HepG2 (cell line): ENCODE measurements at regions not wholly inside any gene's neighbourhood (a gene's known extent, or its start where the extent isn't known, plus 50 kb on each side); places are given as distances from the start of the nearest gene placed in this dataset.

ENCODE experiments used
- ATAC-seq: fragments of 200-7000 bp; cut with Tn5 transposase; 3 replicates; pipeline ENCODE4 v1.9.1; 2020; ENCODE audit warnings: mild to moderate bottlenecking, moderate library complexity
- BruUV-seq: library from RNA; stranded (reverse); fragments of 400-500 nt; replicated peaks from 2 replicates; lab custom pipeline; 2021; lab: Mats Ljungman, UMichigan
- CTCF ChIA-PET: fragments of 300-600 bp; formaldehyde crosslinking; extraction: SDS; loops from one replicate; lab custom pipeline; 2021; ENCODE audit warnings: low total read pairs, inconsistent platforms, low intra/inter-chr PET ratio; lab: Yijun Ruan, JAX
- POLR2A ChIA-PET: fragments of 350-600 bp; sonication (Branson Sonifier 250); formaldehyde crosslinking; loops from one replicate; lab custom pipeline; 2020; ENCODE audit warnings: antibody characterized with exemption, inconsistent platforms; lab: Yijun Ruan, JAX
- DNase-seq: peaks from one replicate; pipeline ENCODE4 v3.0.0-alpha.2; 2015; ENCODE audit warnings: low spot score
- FAIRE-seq: peaks from 3 replicates; lab custom pipeline; 2011; peaks lifted over from hg19 to GRCh38; lab: Jason Lieb, UNC
- H2AFZ ChIP-seq: one replicate; pipeline ENCODE4 v1.6.1; 2011; ENCODE audit warnings: low read length, inconsistent platforms
- H3K27ac ChIP-seq: fragments of 300-600 bp; 3 replicates; pipeline ENCODE4 v1.8.0; 2011; ENCODE audit warnings: mixed run types, mild to moderate bottlenecking, mixed read lengths, low read length, inconsistent platforms; ENCODE audit not compliant: insufficient read depth; ENCODE audit errors: extremely low read length
- H3K27me3 ChIP-seq, 2 experiments: fragments of 200-600 bp in 1 of 2; 2 replicates in 1 of 2; 3 replicates in 1 of 2; pipeline versions ENCODE4 v1.6.0 to v1.8.0; 2011; ENCODE audit warnings: low read length in 2 of 2, mild to moderate bottlenecking in 2 of 2, moderate library complexity in 2 of 2, inconsistent platforms in 1 of 2; ENCODE audit not compliant: insufficient read depth in 2 of 2, control insufficient read depth in 1 of 2
- H3K36me3 ChIP-seq, 2 experiments: fragments of 200-600 bp in 1 of 2; replicated peaks in 1 of 2; 2 replicates in 1 of 2; 3 replicates in 1 of 2; pipeline versions ENCODE4 v1.5.1 to v1.8.0; 2011; ENCODE audit warnings: low read length in 2 of 2, inconsistent platforms in 1 of 2; ENCODE audit not compliant: insufficient read depth in 2 of 2, control insufficient read depth in 1 of 2
- H3K4me1 ChIP-seq: 2 replicates; pipeline ENCODE4 v1.5.1; 2012; ENCODE audit warnings: low read length, inconsistent platforms; ENCODE audit not compliant: insufficient read depth
- H3K4me2 ChIP-seq: 2 replicates; pipeline ENCODE4 v1.6.0; 2011; ENCODE audit warnings: low read depth, low read length, inconsistent platforms
- H3K4me3 ChIP-seq, 3 experiments: fragments of 200-600 bp in 1 of 3; sonication (generic), shearing (Covaris generic) in 1 of 3; replicated peaks in 1 of 3; 2 replicates each; pipeline ENCODE4 v1.5.1; 2011 to 2016; ENCODE audit warnings: low read length in 3 of 3, inconsistent platforms in 2 of 3, low read depth in 2 of 3, mild to moderate bottlenecking in 2 of 3, control low read depth in 1 of 3, mixed read lengths in 1 of 3; ENCODE audit not compliant: insufficient read depth in 1 of 3
- H3K79me2 ChIP-seq: one replicate; pipeline ENCODE4 v1.6.1; 2011; ENCODE audit warnings: low read length, inconsistent platforms; ENCODE audit not compliant: insufficient read depth
- H3K9ac ChIP-seq: 2 replicates; pipeline ENCODE4 v1.6.0; 2011; ENCODE audit warnings: mild to moderate bottlenecking, low read depth, low read length, inconsistent platforms; ENCODE audit not compliant: insufficient read depth
- H3K9me3 ChIP-seq: 2 replicates; pipeline ENCODE4 v1.5.1; 2012; ENCODE audit warnings: mild to moderate bottlenecking, low read length
- H4K20me1 ChIP-seq: 2 replicates; pipeline ENCODE4 v1.6.0; 2011; ENCODE audit warnings: inconsistent platforms, mild to moderate bottlenecking, low read length, moderate library complexity; ENCODE audit not compliant: insufficient read depth
- DMAP1 ChIP-seq: IDR thresholded peaks from 2 replicates; pipeline ENCODE4 v1.6.1; 2016
- SAFB2 ChIP-seq: sonication (generic); formaldehyde crosslinking; IDR thresholded peaks from 2 replicates; pipeline ENCODE4 v1.5.1; 2020; ENCODE audit warnings: missing genetic modification reagents, low read depth, mild to moderate bottlenecking, borderline replicate concordance
- THAP11 ChIP-seq: IDR thresholded peaks from 2 replicates; pipeline ENCODE4 v1.6.1; 2016; ENCODE audit warnings: missing biosample characterization, missing genetic modification reagents
- ZNF552 ChIP-seq: sonication (generic); formaldehyde crosslinking; IDR thresholded peaks from 2 replicates; pipeline ENCODE4 v1.9.0; 2022; ENCODE audit warnings: missing genetic modification reagents, mild to moderate bottlenecking, borderline replicate concordance
- WGBS: methylation state at CpG from one replicate; pipeline ENCODE4 v1.1.6; 2017; ENCODE audit warnings: low lambda C conversion rate; 5-methylcytosine and 5-hydroxymethylcytosine counted together
- in situ Hi-C: cut with HindIII; loops from 2 replicates; pipeline ENCODE4 v1.10.0; 2017; ENCODE audit warnings: low pct_unique_long_range_greater_than_20kb; ENCODE audit not compliant: extremely low pct_ligation_motif_present
- intact Hi-C: fragments of 100-400 bp; cut with micrococcal nuclease; formaldehyde crosslinking; loops from one replicate; pipeline ENCODE4 v1.10.0; 2022; ENCODE audit not compliant: unreplicated experiment

GRCh38 chr15:69940441-69941300 lies 157.0 kb downstream of the TLE3 start:
- Histone ChIP-seq H2AFZ (no peak overlapping the region), H3K27me3 (peaks cover 5 to 49% of the 10 kb centered on the region in 2 experiments; a peak in 3 of 5 replicates), H3K4me2 (no peak overlapping the region), H3K9ac (no peak overlapping the region), H3K27ac (no peak overlapping the region), H3K9me3 (no peaks in the 10 kb centered on the region), H3K4me1 (no peaks in the 10 kb centered on the region), H3K4me3 (no peak overlapping the region), H3K36me3 (no peaks in the 10 kb centered on the region), H4K20me1 (no peaks in the 10 kb centered on the region), H3K79me2 (no peaks in the 10 kb centered on the region)
- ChIA-PET POLR2A (no interaction called here), CTCF (no interaction called here)
- FAIRE-seq = no peak
- no TSS peak for BruUV-seq
- no peak for ATAC-seq
- in situ Hi-C loops = no loop called here
- 42% methylated on average over 16 of the region's 24 CpGs for WGBS
- intact Hi-C loops = no loop called here
- DNase-seq = no peak
- TF ChIP-seq DMAP1 (CRISPR knock-in tag) = no peak

- H3K9ac ChIP-seq = no peak overlapping the region
- in situ Hi-C loops (no loop called here), intact Hi-C loops (no loop called here)
- no peaks in the 10 kb centered on the region for H3K4me1 ChIP-seq
- no peak for FAIRE-seq
- no peak overlapping the region for H3K4me2 ChIP-seq
- no peak overlapping the region for H3K4me3 ChIP-seq
- no peaks in the 10 kb centered on the region for H3K9me3 ChIP-seq
- no peak overlapping the region for H2AFZ ChIP-seq
- no peaks in the 10 kb centered on the region for H4K20me1 ChIP-seq
- CTCF ChIA-PET = no interaction called here
- no peak for ATAC-seq
- no peaks in the 10 kb centered on the region for H3K79me2 ChIP-seq
- no peaks in the 10 kb centered on the region for H3K36me3 ChIP-seq
- TF ChIP-seq THAP11 (CRISPR knock-in tag) (no peak), SAFB2 (CRISPR knock-in tag) (no peak), ZNF552 (CRISPR knock-in tag) (no peak)
- H3K27ac ChIP-seq = no peak overlapping the region
- peaks cover 5 to 49% of the 10 kb centered on the region in 2 experiments; a peak in 3 of 5 replicates for H3K27me3 ChIP-seq
- BruUV-seq = no TSS peak
- 52% methylated on average over 14 of the region's 20 CpGs for WGBS
- no peak for DNase-seq
- POLR2A ChIA-PET = no interaction called here
These were observed 156.5 kb downstream of the TLE3 start for GRCh38 chr15:69941301-69941605.
